AG08396 (cell line): ENCODE measurements at regions not wholly inside any gene's neighbourhood (a gene's known extent, or its start where the extent isn't known, plus 50 kb on each side); places are given as distances from the start of the nearest gene placed in this dataset.
A peak's percentile ranks its signal among the peaks of the same experiment; 100 is the strongest.
"Not testable (repeated sequence)": the region's sequence is repeated elsewhere in the genome, so short reads cannot be mapped to it uniquely, and the experiment has no call there.

Experiments used
- DNase-seq: peaks from one replicate; pipeline ENCODE4 v3.0.0; 2012; ENCODE audit warnings: low spot score, mixed read lengths

GRCh38 chr21:27885296-27885711, 918.4 kb upstream of the ADAMTS5 start:
- no peak for DNase-seq

DNA sequence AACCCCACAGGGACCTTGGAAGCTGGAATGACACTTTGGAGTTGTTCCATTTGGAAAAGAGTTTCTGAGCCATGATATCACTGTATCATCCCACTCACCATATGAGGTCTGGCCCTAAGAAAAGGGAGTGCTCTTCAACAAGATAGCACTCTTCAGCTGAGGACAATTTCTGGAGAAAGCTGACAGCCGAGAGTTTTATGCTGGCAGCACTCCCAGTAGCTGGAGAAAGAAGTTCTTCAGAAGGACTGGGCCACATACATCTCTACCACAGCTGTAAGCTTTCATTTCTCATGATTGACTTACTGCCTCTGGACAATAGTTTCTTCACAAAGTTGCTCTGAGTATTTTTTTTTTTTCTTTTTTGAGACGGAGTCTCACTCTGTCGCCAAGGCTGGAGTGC, 914.4 kb upstream of the ADAMTS5 start:
- DNase-seq: not testable (repeated sequence)

GRCh38 chr21:27872411-27872810, 905.5 kb upstream of the ADAMTS5 start:
- not testable (repeated sequence) for DNase-seq

GRCh38 chr21:27870755-27871154, 903.9 kb upstream of the ADAMTS5 start:
- DNase-seq: not testable (repeated sequence)

- DNase-seq: not testable (repeated sequence)
Measured at GRCh38 chr21:27860314-27860955, 893.5 kb upstream of the ADAMTS5 start.

- DNase-seq: not testable (repeated sequence)
Measured at GRCh38 chr21:27858053-27858825, 891.4 kb upstream of the ADAMTS5 start.

DNA sequence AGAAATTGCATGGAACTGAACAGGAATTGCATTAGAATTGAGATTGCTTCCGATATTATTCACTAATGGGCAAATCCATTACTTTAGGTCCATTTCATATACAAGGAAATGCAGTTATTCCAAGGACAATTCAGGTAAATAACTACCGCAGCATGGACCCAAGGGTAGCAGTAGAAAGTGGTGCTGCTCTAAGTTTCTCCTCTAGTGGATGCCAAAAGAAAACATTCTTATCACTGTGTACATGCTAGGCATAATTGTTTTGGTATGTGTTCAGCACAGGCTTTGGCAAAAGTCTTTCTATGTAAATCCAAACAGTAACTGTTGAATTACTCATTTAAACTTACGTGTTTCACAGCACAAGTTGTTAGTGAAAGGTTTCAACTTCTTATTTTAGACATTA, 890.1 kb upstream of the ADAMTS5 start:
- not testable (repeated sequence) for DNase-seq

- no peak for DNase-seq
Measured at GRCh38 chr21:27841084-27841672, 874.3 kb upstream of the ADAMTS5 start.

DNA sequence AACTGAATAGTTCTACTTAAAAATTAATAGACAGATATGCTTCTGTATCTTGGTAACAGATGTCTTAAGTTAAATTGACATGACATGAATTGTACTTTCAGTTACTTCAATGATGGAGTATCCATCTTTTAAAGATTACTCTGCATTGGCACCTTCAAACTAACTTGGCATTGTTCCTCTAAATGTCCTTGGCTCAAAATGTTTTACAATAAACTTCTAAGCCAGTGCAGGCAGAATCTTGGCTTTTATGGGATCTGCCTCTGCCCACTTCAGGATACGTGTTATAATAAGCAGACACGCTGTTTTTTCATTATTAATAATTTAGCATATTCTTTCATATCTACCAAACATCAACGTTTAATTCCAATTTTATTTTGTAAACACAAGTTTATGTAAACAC, 873.4 kb upstream of the ADAMTS5 start:
- no peak for DNase-seq

DNA sequence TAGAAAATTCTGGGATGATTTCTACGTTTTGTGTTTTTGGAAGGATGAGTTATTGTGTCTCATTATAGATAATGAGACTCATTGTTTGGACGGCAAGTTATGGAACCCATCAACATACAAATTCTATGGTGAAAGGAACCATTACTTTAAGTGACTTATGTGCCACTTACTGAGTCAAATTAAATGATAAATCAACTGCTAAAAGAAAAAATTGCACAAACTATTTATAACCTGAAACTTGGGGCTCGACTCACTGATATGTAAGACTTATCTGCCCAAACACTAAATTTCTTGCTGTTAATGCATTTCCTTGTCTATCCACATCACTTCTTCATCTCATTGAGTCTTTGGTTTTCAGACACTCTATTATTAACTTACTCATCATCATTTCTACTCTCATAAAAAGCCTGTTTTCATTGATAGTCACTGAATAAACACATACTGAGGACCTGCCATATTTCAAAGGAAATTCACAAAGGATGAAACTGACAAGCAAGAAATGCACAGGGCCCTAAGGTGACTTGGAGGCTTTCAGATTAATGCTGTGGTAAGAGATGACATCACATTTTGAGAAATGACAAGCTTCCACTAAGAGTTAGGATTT, 872.7 kb upstream of the ADAMTS5 start:
- no peak for DNase-seq

- no peak for DNase-seq
Measured at GRCh38 chr21:27838573-27838972, 871.7 kb upstream of the ADAMTS5 start.

DNA sequence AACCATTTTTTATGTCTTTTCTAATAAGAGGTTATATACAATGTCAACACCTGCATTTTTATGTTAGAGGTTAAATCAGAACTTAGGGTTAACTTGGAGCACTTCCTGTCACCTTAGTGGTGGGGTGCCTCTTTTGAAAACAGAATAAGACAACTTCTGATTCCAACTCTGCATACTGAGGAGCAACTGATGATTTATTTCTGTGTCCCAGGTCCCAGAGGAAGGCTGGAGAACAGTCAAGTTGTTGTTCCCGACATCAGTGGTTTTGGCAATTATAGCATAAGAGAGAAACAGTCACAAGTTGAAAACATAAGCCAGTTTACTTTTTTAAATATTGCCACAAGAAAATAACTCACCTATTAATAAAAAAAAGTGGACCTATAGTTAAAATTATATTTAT, 871.0 kb upstream of the ADAMTS5 start:
- DNase-seq: no peak

- DNase-seq: no peak
Measured at GRCh38 chr21:27833298-27833697, 866.4 kb upstream of the ADAMTS5 start.

DNA sequence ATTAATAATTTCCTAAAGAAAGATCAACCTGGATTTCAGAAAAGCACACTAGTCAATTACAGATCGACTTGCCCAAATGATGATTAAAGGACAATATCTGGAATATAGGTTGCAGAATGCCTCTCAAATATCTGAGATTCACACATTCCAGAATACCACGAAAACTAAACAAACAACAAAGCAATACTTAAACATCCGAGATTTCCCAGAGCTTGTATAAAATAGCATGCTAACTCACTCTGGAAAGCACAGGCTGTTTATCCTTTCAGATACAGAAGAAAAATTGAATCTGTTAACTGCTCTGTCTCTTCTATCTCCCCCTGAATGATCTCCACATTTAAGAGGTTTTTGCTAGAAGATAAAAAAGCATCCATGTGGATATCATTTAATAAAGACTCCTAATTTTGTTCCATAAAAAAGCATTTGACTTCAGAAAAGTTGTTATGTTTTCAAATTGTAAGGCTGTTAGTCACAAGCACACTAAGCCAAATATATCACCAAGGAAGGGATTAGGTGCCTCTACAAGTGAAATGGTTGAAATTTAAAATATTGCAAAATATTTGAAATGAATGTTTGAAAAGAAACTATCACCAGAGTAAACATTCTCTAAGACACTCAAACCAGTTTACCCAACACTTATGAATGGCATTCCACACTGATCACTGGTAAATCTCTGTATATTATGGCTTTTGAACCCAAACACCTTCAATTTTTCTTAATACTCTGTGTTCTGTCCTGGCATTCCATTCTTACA, 865.1 kb upstream of the ADAMTS5 start:
- DNase-seq: peak; percentile 27

- no peak for DNase-seq
Measured at GRCh38 chr21:27831177-27831576, 864.3 kb upstream of the ADAMTS5 start.

DNA sequence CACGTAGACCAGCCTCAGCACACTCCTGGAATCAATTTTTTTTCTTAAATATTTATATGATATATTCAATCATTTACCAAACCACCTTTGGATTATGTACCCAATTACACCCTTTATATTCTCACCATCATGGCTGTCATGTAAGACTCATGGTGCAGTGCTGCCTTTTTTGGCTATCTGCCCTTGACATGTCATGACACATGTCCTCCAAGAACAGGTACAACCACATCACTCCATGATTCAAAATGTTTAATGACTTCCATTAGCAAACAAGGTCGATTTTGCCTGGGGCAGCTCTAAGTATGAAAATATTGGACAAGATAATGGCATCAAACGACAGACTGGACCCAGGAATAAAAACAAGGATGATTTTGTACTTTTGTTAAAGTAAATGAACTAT, 861.1 kb upstream of the ADAMTS5 start:
- no peak for DNase-seq

- no peak for DNase-seq
Measured at GRCh38 chr21:27825035-27825434, 858.1 kb upstream of the ADAMTS5 start.

DNA sequence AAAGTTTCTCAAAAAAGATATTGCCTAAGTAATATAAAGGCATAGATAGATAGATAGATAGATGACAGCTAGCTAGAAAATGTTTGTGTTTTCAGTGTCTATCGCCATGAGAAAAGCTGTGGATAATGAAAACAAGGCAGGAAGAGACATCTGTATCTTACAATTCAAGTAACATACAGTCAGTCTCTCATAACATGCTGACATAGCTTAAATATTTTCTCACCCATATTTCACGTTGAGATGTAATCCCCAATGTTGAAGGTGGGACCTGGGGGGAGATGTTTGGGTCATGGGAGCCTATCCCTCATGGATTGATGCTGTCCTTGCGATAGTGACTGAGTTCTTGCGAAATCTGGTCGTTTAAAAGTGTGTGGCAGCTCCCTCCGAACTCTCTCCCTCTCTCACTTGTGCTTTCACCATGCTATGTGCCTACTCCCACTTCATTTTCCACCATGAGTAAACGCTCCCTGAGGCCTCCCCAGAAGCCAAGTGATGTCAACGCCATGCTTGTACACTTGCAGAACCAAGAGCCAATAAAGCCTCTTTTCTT, 856.8 kb upstream of the ADAMTS5 start:
- DNase-seq: no peak

DNA sequence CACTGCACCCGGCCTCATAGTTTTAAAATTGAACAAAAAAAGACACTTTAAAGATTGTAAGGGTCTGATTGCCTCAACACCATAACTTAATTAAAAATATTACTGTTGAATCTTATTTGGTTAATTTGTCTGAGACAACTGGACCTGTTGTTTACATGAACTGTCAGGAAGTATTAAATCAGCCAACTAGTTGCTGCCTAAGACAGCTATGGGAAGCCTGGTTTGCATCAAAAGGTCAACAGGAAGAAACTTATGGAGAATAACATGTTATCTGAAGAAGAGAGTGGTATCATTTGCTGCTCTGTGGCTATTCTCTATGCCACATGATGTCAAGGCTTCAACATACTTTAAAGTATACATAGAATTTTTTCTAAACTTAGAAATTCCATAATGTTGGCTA, 853.5 kb upstream of the ADAMTS5 start:
- no peak for DNase-seq

DNA sequence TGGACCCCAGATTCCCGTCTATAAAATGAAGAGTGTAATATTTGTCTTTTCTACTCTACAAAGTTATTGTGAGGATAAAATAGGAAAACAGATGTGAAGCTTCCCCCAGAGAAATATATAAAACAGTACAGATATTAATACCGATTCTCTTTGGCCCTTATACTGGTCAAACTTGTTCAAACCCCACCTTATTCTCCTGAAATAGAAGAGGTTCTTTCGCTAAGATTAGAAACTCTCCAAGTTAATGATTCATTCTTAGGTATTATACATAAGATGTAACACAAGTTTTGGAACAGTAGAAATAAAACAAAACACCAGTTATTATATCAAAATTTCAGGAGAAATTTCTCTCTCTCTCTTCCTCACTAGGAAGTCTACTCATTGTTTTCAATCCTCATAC, 852.4 kb upstream of the ADAMTS5 start:
- DNase-seq: no peak

DNA sequence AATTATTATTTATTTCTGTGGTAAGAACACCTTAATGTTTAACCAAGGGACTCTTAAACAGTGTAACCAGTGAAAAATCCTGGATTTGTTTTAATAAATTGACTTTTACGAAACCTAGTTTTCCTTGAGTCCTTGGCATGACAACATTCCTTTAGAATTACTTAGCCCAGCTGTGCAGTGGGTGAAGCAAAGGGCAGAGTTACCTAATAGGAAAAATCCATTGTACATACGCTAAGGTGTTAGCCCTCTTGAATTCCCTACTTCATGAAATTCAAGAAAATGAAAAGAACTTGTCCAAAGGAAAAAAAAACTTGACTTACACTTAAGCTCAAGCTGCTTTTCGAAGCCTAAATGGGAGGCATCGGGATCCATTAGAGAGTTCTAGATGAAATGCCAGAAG, 852.0 kb upstream of the ADAMTS5 start:
- DNase-seq: no peak
